NT2/D1 (cell line): ENCODE measurements at regions not wholly inside any gene's neighbourhood (a gene's known extent, or its start where the extent isn't known, plus 50 kb on each side); places are given as distances from the start of the nearest gene placed in this dataset.

Experiments
- SUZ12 ChIP-seq: IDR thresholded peaks from 2 replicates; pipeline ENCODE4 v1.6.1; 2011; ENCODE audit not compliant: insufficient read length, insufficient read depth; ENCODE audit errors: extremely low read depth
- YY1 ChIP-seq: IDR thresholded peaks from 2 replicates; pipeline ENCODE4 v1.6.1; 2011; ENCODE audit not compliant: insufficient read length, insufficient read depth
- ZNF274 ChIP-seq: IDR thresholded peaks from 2 replicates; pipeline ENCODE4 v1.6.1; 2011; ENCODE audit warnings: mild to moderate bottlenecking, low read depth, low read length

DNA sequence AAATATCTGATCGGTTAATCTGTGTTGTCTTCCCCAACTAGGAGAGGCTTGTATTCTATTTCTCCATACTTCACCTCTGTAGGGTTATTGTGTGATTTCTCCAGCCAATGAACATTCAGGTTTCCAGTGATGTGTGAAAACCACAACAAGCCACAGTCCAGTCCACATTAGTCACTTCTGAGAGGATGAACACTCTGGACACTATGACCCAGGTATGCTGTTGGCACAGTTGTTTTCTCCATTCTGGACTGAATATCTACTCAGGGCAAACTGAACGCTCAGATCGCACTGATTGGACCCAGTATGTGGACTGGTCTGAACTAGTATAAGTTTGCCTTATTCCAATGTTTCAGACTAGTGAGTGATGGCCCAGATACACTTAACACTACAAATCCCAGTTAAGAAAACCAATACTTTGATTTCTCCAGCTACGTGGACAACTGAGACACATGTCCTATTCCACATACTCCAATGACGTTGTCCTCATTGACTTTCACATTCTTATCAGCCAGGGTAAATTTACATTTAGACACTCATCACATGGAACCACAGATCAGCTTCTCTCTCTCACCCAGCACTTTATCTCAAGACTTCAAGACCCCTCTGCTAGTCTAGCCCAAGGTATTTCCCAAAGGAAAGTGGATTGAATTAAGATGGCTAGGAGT, 587.4 kb upstream of the SGO1 start:
- TF ChIP-seq YY1: no peak
- TF ChIP-seq ZNF274: no peak
- no peak for TF ChIP-seq SUZ12
